ENCODE measurements at regions not wholly inside any gene's neighbourhood (a gene's known extent, or its start where the extent isn't known, plus 50 kb on each side); places are given as distances from the start of the nearest gene placed in this dataset.

DNA sequence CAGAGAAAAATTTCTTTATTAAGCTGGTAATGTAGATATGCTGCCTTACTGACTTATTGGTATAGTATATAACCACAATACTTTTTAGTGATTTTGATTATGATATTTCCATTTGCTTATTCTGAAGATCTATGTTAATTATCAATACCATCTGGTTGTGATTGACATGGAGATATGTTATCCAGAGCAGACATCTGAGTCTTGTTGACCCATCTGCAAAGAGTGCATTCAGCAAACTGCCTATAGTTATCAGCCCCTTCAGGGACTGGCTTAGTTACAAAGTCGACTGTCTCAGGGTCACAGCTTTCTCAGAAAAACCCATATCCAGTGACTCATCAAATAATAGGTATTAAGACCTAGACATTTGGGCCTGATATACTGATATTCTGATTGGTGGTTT is 475.7 kb downstream of the DSC3 start:
- BruUV-seq (replicated peaks): no TSS peak
- no peak for TF ChIP-seq SIN3A (IDR thresholded peaks at IDR 0.05; ENCODE audit: borderline replicate concordance, insufficient read depth, low read depth, low read length)
- TF ChIP-seq, protein P1, sequence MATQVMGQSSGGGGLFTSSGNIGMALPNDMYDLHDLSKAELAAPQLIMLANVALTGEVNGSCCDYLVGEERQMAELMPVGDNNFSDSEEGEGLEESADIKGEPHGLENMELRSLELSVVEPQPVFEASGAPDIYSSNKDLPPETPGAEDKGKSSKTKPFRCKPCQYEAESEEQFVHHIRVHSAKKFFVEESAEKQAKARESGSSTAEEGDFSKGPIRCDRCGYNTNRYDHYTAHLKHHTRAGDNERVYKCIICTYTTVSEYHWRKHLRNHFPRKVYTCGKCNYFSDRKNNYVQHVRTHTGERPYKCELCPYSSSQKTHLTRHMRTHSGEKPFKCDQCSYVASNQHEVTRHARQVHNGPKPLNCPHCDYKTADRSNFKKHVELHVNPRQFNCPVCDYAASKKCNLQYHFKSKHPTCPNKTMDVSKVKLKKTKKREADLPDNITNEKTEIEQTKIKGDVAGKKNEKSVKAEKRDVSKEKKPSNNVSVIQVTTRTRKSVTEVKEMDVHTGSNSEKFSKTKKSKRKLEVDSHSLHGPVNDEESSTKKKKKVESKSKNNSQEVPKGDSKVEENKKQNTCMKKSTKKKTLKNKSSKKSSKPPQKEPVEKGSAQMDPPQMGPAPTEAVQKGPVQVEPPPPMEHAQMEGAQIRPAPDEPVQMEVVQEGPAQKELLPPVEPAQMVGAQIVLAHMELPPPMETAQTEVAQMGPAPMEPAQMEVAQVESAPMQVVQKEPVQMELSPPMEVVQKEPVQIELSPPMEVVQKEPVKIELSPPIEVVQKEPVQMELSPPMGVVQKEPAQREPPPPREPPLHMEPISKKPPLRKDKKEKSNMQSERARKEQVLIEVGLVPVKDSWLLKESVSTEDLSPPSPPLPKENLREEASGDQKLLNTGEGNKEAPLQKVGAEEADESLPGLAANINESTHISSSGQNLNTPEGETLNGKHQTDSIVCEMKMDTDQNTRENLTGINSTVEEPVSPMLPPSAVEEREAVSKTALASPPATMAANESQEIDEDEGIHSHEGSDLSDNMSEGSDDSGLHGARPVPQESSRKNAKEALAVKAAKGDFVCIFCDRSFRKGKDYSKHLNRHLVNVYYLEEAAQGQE (IDR thresholded peaks at IDR 0.05; ENCODE audit: insufficient read depth in 1 of 2, low read depth in 2 of 2, low read length in 1 of 2): no peak
- TF ChIP-seq POLR2AphosphoS5 (IDR thresholded peaks at IDR 0.05; ENCODE audit: low read depth, low read length): no peak
- no peak for TF ChIP-seq TCF7L2 (IDR thresholded peaks at IDR 0.05; ENCODE audit: low read depth, low read length)
- TF ChIP-seq, protein P2, sequence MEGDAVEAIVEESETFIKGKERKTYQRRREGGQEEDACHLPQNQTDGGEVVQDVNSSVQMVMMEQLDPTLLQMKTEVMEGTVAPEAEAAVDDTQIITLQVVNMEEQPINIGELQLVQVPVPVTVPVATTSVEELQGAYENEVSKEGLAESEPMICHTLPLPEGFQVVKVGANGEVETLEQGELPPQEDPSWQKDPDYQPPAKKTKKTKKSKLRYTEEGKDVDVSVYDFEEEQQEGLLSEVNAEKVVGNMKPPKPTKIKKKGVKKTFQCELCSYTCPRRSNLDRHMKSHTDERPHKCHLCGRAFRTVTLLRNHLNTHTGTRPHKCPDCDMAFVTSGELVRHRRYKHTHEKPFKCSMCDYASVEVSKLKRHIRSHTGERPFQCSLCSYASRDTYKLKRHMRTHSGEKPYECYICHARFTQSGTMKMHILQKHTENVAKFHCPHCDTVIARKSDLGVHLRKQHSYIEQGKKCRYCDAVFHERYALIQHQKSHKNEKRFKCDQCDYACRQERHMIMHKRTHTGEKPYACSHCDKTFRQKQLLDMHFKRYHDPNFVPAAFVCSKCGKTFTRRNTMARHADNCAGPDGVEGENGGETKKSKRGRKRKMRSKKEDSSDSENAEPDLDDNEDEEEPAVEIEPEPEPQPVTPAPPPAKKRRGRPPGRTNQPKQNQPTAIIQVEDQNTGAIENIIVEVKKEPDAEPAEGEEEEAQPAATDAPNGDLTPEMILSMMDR (IDR thresholded peaks at IDR 0.05): no peak
- ATAC-seq: no peak
- ChIA-PET POLR2A (no interaction called here), CTCF (no interaction called here)
- Histone ChIP-seq H3K27me3 (ENCODE audit: control insufficient read depth, insufficient read depth, low read length) (no peaks in the 10 kb centered on the region), H3K4me3 (ENCODE audit: low read depth in 2 of 2, low read length in 2 of 2) (no peak overlapping the region), H3K9me3 (ENCODE audit: control insufficient read depth, insufficient read depth, low read depth, low read length) (no peaks in the 10 kb centered on the region), H3K27ac (ENCODE audit: low read length) (no peak overlapping the region), H3K4me1 (ENCODE audit: control insufficient read depth, insufficient read depth, low read length) (no peaks in the 10 kb centered on the region), H3K36me3 (ENCODE audit: control insufficient read depth, insufficient read depth, low read length) (no peaks in the 10 kb centered on the region)
- in situ Hi-C loops (cut with HindIII; ENCODE audit: low pct_unique_long_range_greater_than_20kb, low sequenced_read_pairs): no loop called here
- intact Hi-C loops (cut with micrococcal nuclease; ENCODE audit: unreplicated experiment): no loop called here
- no peak for DNase-seq (ENCODE audit: low read depth, low spot score)

DNA sequence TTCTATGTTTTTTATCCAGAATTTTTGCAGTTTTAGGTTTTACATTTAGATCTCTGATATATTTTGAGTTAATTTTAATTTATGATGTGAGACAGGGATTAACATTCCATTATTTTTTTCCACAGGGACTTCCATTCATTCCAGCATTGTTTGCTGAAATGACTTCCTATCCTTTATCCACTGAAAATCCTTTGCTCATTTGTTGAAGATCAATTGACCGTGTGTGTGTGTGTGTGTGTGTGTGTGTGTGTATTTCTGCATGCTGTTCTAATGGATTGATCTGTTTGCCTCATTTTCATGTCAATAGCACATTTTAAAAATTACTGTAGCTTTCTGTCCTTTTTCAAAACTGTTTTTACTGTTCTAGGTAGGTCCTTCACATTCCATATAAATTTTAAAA is 480.3 kb downstream of the DSC3 start:
- TF ChIP-seq, protein P1 (IDR thresholded peaks at IDR 0.05; ENCODE audit: insufficient read depth in 1 of 2, low read depth in 2 of 2, low read length in 1 of 2): no peak
- TF ChIP-seq SIN3A (IDR thresholded peaks at IDR 0.05; ENCODE audit: borderline replicate concordance, insufficient read depth, low read depth, low read length) (no peak), POLR2AphosphoS5 (IDR thresholded peaks at IDR 0.05; ENCODE audit: low read depth, low read length) (no peak), TCF7L2 (IDR thresholded peaks at IDR 0.05; ENCODE audit: low read depth, low read length) (no peak)
- TF ChIP-seq, protein P2 (IDR thresholded peaks at IDR 0.05): no peak
- in situ Hi-C loops (cut with HindIII; ENCODE audit: low pct_unique_long_range_greater_than_20kb, low sequenced_read_pairs) (no loop called here), intact Hi-C loops (cut with micrococcal nuclease; ENCODE audit: unreplicated experiment) (no loop called here)
- Histone ChIP-seq H3K4me1 (ENCODE audit: control insufficient read depth, insufficient read depth, low read length) (no peaks in the 10 kb centered on the region), H3K27ac (ENCODE audit: low read length) (no peak overlapping the region), H3K4me3 (ENCODE audit: low read depth in 2 of 2, low read length in 2 of 2) (no peak overlapping the region), H3K27me3 (ENCODE audit: control insufficient read depth, insufficient read depth, low read length) (no peaks in the 10 kb centered on the region), H3K36me3 (ENCODE audit: control insufficient read depth, insufficient read depth, low read length) (no peaks in the 10 kb centered on the region), H3K9me3 (ENCODE audit: control insufficient read depth, insufficient read depth, low read depth, low read length) (no peaks in the 10 kb centered on the region)
- BruUV-seq (replicated peaks): no TSS peak
- ATAC-seq (no peak), DNase-seq (ENCODE audit: low read depth, low spot score) (no peak)
- ChIA-PET POLR2A (no interaction called here), CTCF (no interaction called here)

Data from Panc1 (cell line).